ENCODE measurements at regions not wholly inside any gene's neighbourhood (a gene's known extent, or its start where the extent isn't known, plus 50 kb on each side); places are given as distances from the start of the nearest gene placed in this dataset.

- DNase-seq: no peak
Measured at GRCh38 chr6:26149240-26149639, 62.0 kb downstream of the HFE start.

- no peak for DNase-seq
Measured at GRCh38 chr6:26152226-26153101, 65.2 kb downstream of the HFE start.

GRCh38 chr6:26155061-26155930 is 68.1 kb downstream of the HFE start:
- peak; percentile 34 to 44 for DNase-seq

- DNase-seq: peak; percentile 94 to 95
Measured at GRCh38 chr6:26156105-26156849, 69.0 kb downstream of the HFE start.

GRCh38 chr6:26156850-26157250 is 69.6 kb downstream of the HFE start:
- peak in 1 of 2 donors; percentile 44 for DNase-seq

- peak; percentile 94 to 99 for DNase-seq
Measured at GRCh38 chr6:26157251-26158075, 70.2 kb downstream of the HFE start.

- no peak for DNase-seq
Measured at GRCh38 chr6:26158076-26158580, 70.9 kb downstream of the HFE start.

GRCh38 chr6:26158581-26159356 is 71.5 kb downstream of the HFE start:
- DNase-seq: peak; percentile 91 to 94

GRCh38 chr6:26159357-26160273 is 72.4 kb downstream of the HFE start:
- peak in 1 of 2 donors; percentile 8 for DNase-seq

GRCh38 chr6:26161322-26161721 is 74.1 kb downstream of the HFE start:
- DNase-seq: no peak

- DNase-seq: no peak
Measured at GRCh38 chr6:26162399-26162798, 75.2 kb downstream of the HFE start.

GRCh38 chr6:26163427-26164119 is 76.3 kb downstream of the HFE start:
- no peak for DNase-seq

- no peak for DNase-seq
Measured at GRCh38 chr6:26164120-26164505, 76.9 kb downstream of the HFE start.

- DNase-seq: no peak
Measured at GRCh38 chr6:26165261-26165790, 78.1 kb downstream of the HFE start.

- no peak for DNase-seq
Measured at GRCh38 chr6:26170181-26170580, 83.0 kb downstream of the HFE start.

- DNase-seq: no peak
Measured at GRCh38 chr6:26170951-26171841, 84.0 kb downstream of the HFE start.

GRCh38 chr6:26172608-26172968 is 85.4 kb downstream of the HFE start:
- DNase-seq: peak; percentile 52 to 67

GRCh38 chr6:26173836-26174145 is 86.6 kb downstream of the HFE start:
- DNase-seq: no peak
